OCI-M2 (cell line): ENCODE measurements at regions not wholly inside any gene's neighbourhood (a gene's known extent, or its start where the extent isn't known, plus 50 kb on each side); places are given as distances from the start of the nearest gene placed in this dataset.
"Not testable (repeated sequence)": the region's sequence is repeated elsewhere in the genome, so short reads cannot be mapped to it uniquely, and the experiment has no call there.

ENCODE experiments used
- DNase-seq: peaks from one replicate; lab custom pipeline; 2025; ENCODE audit not compliant: unreplicated experiment; lab: John Stamatoyannopoulos, UW

- DNase-seq, result not testable (repeated sequence)
These were observed 160.0 kb downstream of the FOXL1 start for GRCh38 chr16:86738322-86738721.

GRCh38 chr16:86739178-86739577 is 160.8 kb downstream of the FOXL1 start:
- DNase-seq, result no peak

DNA sequence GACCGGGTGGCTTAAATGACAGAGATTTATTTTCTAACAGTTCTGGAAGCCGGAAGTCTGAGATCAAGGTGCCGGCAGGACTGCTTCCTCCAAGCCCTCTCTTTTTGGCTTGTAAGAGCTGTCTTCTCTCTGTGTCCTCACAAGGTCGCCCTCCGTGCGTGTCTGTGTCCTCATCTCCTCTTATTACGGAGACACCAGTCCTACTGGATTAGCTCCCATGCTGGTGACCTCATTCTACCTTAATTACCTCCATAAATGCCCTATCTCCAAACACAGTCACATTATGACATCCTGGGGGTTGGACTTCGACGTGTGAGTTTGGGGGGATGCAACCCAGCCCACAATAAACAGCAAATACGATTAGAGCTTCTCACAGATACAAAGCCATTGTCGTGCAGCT is 161.5 kb downstream of the FOXL1 start:
- DNase-seq, result no peak

- DNase-seq, result no peak
These were observed 161.9 kb downstream of the FOXL1 start for GRCh38 chr16:86740298-86740697.

- DNase-seq, result no peak
These were observed 162.8 kb downstream of the FOXL1 start for GRCh38 chr16:86740906-86741799.

- DNase-seq, result no peak
These were observed 169.4 kb downstream of the FOXL1 start for GRCh38 chr16:86747761-86748160.

DNA sequence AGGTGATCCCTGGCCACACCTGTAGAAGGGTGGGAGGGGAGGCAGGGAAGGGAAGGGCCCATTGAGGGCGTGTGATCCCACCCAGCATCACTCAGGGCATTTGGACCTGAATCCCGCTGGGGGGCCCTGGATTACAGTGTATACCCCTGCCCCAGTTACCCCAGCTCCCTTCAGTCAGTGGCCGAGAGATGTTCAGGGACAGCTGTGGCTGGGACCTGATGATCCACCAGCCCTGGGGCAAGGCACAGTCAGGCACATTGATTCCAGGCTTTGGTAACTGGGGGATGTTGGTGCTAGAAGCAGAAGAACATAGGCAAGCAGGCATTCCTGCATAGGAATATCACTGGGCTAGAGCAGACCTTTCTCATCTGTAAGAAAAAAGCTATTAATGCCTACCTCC is 170.3 kb downstream of the FOXL1 start:
- no peak for DNase-seq

DNA sequence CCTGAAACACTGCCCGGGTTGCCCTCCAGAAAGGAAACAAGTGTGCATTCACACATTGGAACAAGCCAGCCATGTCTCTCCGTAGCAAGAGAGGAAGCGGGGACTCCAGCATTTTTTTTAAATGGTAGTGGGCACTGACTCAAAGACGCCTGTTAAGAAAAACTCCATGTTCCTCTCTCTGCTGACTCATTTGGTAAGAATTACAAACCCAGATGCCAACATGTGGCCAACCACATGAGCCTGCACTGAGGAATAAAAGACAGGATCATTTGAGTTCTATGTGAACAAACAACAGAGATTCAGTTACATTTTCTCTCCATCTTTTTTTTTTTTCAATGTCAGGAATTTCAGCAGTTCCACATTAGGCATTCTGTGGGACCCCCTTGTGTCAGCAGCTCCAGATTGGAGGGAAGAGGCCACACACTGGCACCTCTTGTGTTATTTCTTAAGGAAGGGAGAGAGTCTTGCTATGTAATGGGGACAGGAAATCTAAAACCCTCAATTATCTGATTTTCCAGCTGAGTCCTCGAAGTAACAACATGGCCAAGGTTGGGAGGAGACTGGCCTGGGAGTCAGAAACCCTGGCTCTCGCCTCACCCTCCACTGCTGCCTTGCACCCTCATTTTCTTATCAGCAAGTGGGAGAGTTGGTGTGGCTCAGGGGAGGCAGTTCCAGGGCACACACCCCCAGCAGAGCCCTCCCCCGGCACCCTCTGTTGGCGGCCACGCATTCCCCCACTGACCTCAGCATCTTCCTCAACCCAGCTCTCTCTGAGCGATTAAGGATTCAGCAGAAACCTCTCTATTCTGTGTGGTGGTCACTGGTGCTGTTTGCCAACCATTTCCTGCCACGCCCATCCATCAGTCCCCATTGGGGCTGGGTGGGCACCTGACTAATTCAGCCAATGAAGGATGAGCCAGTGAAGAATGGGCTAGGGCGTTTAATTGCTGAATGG is 173.0 kb downstream of the FOXL1 start:
- no peak for DNase-seq

GRCh38 chr16:86752582-86753175 is 174.3 kb downstream of the FOXL1 start:
- DNase-seq, result no peak

GRCh38 chr16:86753399-86753798 is 175.1 kb downstream of the FOXL1 start:
- DNase-seq, result no peak

DNA sequence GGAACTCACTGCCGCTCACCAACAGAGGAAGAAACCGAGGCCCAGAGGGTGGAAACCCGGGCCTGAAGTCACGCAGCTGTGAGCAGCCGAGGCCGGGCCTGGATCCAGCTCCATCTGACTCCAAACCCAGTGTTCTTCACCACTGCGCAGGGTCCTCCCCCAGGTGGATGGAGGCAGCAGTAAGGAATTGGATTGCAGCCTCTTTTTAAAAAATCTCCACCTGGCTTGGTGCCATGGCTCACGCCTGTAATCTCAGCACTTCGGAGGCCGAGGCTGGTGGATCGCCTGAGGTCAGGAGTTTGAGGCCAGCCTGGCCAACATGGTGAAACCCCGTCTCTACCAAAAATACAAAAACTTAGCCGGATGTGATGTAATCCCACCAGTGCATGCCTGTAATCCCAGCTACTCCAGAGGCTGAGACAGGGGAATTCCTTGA is 177.2 kb downstream of the FOXL1 start:
- DNase-seq, result no peak

DNA sequence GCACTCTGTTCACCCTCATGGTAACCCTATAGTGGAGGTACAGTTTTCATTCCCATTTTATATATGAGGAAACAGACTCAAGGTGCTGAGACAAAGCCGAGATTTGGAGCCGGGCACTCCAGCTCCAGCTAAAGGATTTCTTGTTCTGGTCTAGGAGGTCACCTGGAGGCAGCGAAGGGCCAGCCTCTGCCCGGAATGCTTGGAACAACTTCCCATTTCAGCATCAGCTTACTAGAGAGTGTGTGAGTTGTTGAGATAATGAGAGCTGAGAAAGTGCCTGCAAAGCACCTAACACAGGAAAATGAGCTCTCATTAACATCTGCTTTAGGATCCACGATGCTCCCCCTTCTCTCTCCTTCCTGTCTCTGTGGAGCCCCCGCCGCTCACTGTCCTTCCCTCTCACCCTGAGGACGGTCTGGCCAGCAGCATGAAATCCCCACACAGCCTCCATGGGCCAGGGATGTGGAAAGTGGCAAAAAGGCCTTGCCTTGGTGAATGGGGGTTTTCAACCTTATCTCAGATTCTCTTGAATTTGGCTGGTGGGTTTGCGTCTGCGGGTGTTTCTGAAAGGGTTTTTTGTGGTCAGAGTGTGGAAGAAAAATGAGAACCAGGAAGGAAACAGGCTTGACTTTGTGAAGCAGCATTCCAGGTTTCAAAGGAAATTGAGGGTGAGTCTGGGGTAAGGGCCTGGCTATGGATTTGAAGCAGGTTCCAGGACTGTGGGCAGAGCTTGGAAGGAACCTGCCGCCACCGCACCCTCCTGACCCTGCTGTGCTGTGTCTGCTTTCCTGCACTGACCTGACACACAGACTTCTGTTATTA is 178.7 kb downstream of the FOXL1 start:
- DNase-seq, result no peak

- DNase-seq, result no peak
These were observed 179.3 kb downstream of the FOXL1 start for GRCh38 chr16:86757704-86758040.

- DNase-seq, result no peak
These were observed 180.6 kb downstream of the FOXL1 start for GRCh38 chr16:86758932-86759331.

DNA sequence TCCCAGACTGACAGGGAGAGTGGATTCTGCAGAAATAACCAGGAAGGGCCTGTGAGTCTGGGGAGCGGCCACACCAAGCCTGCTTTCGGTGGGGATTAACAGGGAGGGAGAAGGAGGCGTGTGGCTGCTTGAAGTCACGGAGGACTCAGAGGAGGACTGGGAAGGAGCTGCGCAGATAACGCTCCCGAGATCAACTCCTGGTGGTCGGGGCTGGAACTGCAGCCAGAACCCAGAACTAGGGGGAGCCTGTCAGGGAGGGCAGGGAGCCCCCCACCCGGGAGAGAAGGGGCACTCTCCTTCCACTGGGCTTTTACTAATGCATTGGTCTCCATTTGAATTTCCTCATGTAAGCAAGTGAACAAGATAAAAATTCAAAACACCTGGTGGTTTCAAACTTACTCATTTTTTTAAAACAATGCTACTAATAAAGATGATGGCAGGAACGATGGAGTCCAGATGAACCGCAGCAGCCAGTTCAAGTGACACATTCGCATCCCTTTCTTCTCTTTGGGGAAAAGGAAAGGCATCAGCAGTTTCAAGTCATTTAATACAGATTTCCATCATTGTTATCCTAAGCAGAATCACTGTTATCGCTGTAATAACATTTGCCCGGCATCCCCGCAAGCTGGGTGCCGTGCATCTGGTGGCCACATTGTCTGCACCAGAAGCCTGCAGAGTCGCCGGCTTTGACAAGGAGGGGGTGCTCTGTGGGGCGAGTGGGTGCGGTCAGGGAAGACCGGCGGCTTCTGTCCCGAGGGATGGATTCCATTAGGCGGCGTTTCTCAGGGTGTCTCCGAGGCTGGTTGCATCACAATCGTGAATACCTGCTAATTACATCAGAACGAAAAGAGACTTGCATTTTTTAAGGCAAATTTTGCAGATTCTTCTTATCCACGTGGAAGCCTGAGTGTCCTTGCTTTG is 183.0 kb downstream of the FOXL1 start:
- DNase-seq, result no peak

DNA sequence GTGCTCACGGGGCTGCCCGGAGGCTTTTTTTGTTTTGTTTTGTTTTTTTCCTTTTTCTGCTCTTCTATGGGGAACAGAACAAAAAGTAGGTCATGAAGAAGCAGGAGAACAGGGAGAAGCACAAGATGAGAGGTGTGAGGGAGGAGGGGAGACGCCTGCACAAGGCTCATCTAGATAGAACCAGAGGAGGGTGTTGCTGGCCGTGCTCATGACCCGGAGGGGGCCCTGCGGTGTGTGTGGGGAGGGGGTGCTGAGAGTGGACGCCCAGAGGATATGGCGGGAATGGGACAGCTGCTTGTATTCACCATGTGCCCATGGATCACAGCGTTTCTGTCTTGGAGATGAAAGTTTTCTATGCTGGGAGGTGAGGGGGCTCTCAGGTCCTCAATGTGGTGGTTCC is 183.7 kb downstream of the FOXL1 start:
- no peak for DNase-seq

- DNase-seq, result no peak
These were observed 185.5 kb downstream of the FOXL1 start for GRCh38 chr16:86763819-86764218.

DNA sequence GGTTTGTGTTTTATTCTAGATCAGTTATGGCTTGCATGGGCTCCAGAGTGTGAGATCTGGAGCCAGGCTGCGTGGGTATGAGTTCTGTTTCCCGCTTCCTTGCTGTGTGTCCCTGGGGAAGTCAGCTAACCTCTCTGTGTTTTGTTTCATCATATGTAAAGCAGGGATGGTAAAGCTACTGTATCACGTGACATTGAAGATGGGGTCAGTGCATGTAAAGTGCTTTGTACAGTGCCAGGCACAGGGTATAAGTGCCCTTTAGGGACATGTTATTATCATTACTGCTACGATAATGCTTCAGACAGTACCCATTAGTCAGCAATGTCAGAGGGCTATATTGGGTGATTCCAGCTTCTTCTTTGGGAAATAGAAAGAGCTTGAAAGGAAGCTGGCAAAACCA is 186.2 kb downstream of the FOXL1 start:
- no peak for DNase-seq

GRCh38 chr16:86765389-86766026 is 187.2 kb downstream of the FOXL1 start:
- no peak for DNase-seq
